UCSD-AML1 (cell line): ENCODE measurements at regions not wholly inside any gene's neighbourhood (a gene's known extent, or its start where the extent isn't known, plus 50 kb on each side); places are given as distances from the start of the nearest gene placed in this dataset.
"Not testable (repeated sequence)": the region's sequence is repeated elsewhere in the genome, so short reads cannot be mapped to it uniquely, and the experiment has no call there.

Source experiments
- DNase-seq: peaks from one replicate; lab custom pipeline; 2025; ENCODE audit not compliant: unreplicated experiment; lab: John Stamatoyannopoulos, UW

- DNase-seq, result no peak
Observed at GRCh38 chrX:40418813-40419195, 162.0 kb upstream of the ATP6AP2 start.

GRCh38 chrX:40418146-40418812, 162.5 kb upstream of the ATP6AP2 start:
- DNase-seq, result no peak

GRCh38 chrX:40415675-40416074, 165.1 kb upstream of the ATP6AP2 start:
- no peak for DNase-seq

GRCh38 chrX:40414335-40414734, 166.4 kb upstream of the ATP6AP2 start:
- DNase-seq, result no peak

GRCh38 chrX:40411340-40412111, 169.2 kb upstream of the ATP6AP2 start:
- no peak for DNase-seq

- DNase-seq, result no peak
Observed at GRCh38 chrX:40410859-40411258, 169.9 kb upstream of the ATP6AP2 start.

- DNase-seq, result no peak
Observed at GRCh38 chrX:40406330-40406859, 174.4 kb upstream of the ATP6AP2 start.

GRCh38 chrX:40405399-40405798, 175.4 kb upstream of the ATP6AP2 start:
- DNase-seq, result no peak

GRCh38 chrX:40403757-40404156, 177.0 kb upstream of the ATP6AP2 start:
- DNase-seq, result no peak

GRCh38 chrX:40402831-40403533, 177.8 kb upstream of the ATP6AP2 start:
- no peak for DNase-seq

- no peak for DNase-seq
Observed at GRCh38 chrX:40395102-40395501, 185.7 kb upstream of the ATP6AP2 start.

- no peak for DNase-seq
Observed at GRCh38 chrX:40394302-40394701, 186.5 kb upstream of the ATP6AP2 start.

GRCh38 chrX:40392599-40392998, 188.2 kb upstream of the ATP6AP2 start:
- no peak for DNase-seq

- no peak for DNase-seq
Observed at GRCh38 chrX:40391662-40392061, 189.1 kb upstream of the ATP6AP2 start.

GRCh38 chrX:40389555-40389954, 191.2 kb upstream of the ATP6AP2 start:
- no peak for DNase-seq

- no peak for DNase-seq
Observed at GRCh38 chrX:40388441-40388840, 192.3 kb upstream of the ATP6AP2 start.

- not testable (repeated sequence) for DNase-seq
Observed at GRCh38 chrX:40387869-40388268, 192.9 kb upstream of the ATP6AP2 start.

GRCh38 chrX:40387311-40387710, 193.5 kb upstream of the ATP6AP2 start:
- DNase-seq, result not testable (repeated sequence)

- no peak for DNase-seq
Observed at GRCh38 chrX:40385682-40386081, 195.1 kb upstream of the ATP6AP2 start.

GRCh38 chrX:40385256-40385655, 195.5 kb upstream of the ATP6AP2 start:
- no peak for DNase-seq

- DNase-seq, result no peak
Observed at GRCh38 chrX:40383969-40384368, 196.8 kb upstream of the ATP6AP2 start.

GRCh38 chrX:40383360-40383759, 197.4 kb upstream of the ATP6AP2 start:
- DNase-seq, result no peak
